ENCODE measurements at regions not wholly inside any gene's neighbourhood (a gene's known extent, or its start where the extent isn't known, plus 50 kb on each side); places are given as distances from the start of the nearest gene placed in this dataset.
A peak's percentile ranks its signal among the peaks of the same experiment; 100 is the strongest.

DNA sequence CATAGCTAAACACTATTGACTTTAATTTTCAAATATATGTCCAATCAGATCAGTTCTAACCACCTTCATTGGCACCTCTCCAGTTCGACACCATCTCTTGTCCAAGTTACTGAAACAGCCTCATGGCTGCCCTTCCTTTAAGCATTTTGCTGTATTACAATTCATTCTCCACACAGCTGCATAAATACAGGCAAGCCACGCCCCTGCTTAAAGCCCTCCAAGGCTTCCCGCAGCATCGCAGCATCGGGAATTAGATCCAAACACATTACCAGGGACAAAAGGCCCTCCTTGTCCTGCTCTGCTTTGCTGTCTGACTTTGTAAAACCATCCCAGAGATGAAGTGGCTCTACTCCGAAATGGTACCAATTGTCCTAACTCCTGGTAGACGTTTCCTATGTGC is 75.1 kb upstream of the RAI14 start:
- Histone ChIP-seq H2AFZ (ENCODE audit: low read depth, low read length) (no peak overlapping the region), H3K79me2 (ENCODE audit: control insufficient read depth, insufficient read depth, low read length) (no peaks in the 10 kb centered on the region), H4K20me1 (replicated peaks; ENCODE audit: control insufficient read depth, extremely low read depth, insufficient read depth, low read length) (no peaks in the 10 kb centered on the region), H3K27me3 (ENCODE audit: control insufficient read depth in 2 of 2, insufficient read depth in 2 of 2, low read length in 2 of 2) (no peaks in the 10 kb centered on the region), H3K4me2 (ENCODE audit: insufficient read depth, low read length) (no peak overlapping the region), H3K9ac (replicated peaks; ENCODE audit: extremely low read depth, insufficient read depth, low read length) (no peak overlapping the region), H3K36me3 (ENCODE audit: control insufficient read depth in 2 of 2, extremely low read depth in 1 of 2, insufficient read depth in 2 of 2, low read length in 2 of 2) (no peaks in the 10 kb centered on the region), H3K9me3 (replicated peaks; ENCODE audit: control insufficient read depth, insufficient read depth, low read length) (no peaks in the 10 kb centered on the region), H3K4me1 (ENCODE audit: control insufficient read depth, extremely low read depth, insufficient read depth, low read length) (peaks cover 37% of the 10 kb centered on the region), H3K27ac (ENCODE audit: insufficient read depth, low read depth, low read length) (no peak overlapping the region), H3K9me1 (replicated peaks; ENCODE audit: control insufficient read depth, extremely low read depth, insufficient read depth, low read length) (no peaks in the 10 kb centered on the region), H3K4me3 (replicated peaks in 1 of 3; ENCODE audit: insufficient read depth in 1 of 3, low read depth in 1 of 3, low read length in 3 of 3) (no peak overlapping the region)
- POLR2A ChIA-PET: no interaction called here
- FAIRE-seq: no peak
- CTCF ChIA-PET: no interaction called here
- dilution Hi-C loops (cut with MboI; ENCODE audit: extremely low pct_ligation_motif_present, low sequenced_read_pairs): no loop called here
- TF ChIP-seq MYC (IDR thresholded peaks at IDR 0.05; ENCODE audit: low read depth, low read length): no peak
- no peak for TF ChIP-seq EZH2 (IDR thresholded peaks at IDR 0.05; ENCODE audit: borderline replicate concordance, low read depth, low read length, severe bottlenecking)
- TF ChIP-seq FOS (IDR thresholded peaks at IDR 0.05; ENCODE audit: borderline replicate concordance, insufficient read depth, low read length): no peak
- no peak for TF ChIP-seq GATA2 (IDR thresholded peaks at IDR 0.05; ENCODE audit: insufficient read depth, insufficient read length, low read depth, low read length)
- TF ChIP-seq POLR2AphosphoS5 (IDR thresholded peaks at IDR 0.05; ENCODE audit: insufficient read depth, low read depth, low read length): no peak
- TF ChIP-seq, protein P1, sequence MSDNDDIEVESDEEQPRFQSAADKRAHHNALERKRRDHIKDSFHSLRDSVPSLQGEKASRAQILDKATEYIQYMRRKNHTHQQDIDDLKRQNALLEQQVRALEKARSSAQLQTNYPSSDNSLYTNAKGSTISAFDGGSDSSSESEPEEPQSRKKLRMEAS (IDR thresholded peaks at IDR 0.05; ENCODE audit: insufficient read depth, insufficient read length): no peak
- TF ChIP-seq POLR2A (IDR thresholded peaks at IDR 0.05; ENCODE audit: low read depth, low read length): no peak
- TF ChIP-seq JUN (IDR thresholded peaks at IDR 0.05; ENCODE audit: borderline replicate concordance, insufficient read depth, insufficient read length, low read depth): no peak
- TF ChIP-seq, protein P2, sequence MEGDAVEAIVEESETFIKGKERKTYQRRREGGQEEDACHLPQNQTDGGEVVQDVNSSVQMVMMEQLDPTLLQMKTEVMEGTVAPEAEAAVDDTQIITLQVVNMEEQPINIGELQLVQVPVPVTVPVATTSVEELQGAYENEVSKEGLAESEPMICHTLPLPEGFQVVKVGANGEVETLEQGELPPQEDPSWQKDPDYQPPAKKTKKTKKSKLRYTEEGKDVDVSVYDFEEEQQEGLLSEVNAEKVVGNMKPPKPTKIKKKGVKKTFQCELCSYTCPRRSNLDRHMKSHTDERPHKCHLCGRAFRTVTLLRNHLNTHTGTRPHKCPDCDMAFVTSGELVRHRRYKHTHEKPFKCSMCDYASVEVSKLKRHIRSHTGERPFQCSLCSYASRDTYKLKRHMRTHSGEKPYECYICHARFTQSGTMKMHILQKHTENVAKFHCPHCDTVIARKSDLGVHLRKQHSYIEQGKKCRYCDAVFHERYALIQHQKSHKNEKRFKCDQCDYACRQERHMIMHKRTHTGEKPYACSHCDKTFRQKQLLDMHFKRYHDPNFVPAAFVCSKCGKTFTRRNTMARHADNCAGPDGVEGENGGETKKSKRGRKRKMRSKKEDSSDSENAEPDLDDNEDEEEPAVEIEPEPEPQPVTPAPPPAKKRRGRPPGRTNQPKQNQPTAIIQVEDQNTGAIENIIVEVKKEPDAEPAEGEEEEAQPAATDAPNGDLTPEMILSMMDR (IDR thresholded peaks at IDR 0.05; ENCODE audit: extremely low read depth in 1 of 2, insufficient read depth in 1 of 2, low read depth in 1 of 2, low read length in 2 of 2): no peak
- no TSS peak for BruUV-seq (replicated peaks)
- intact Hi-C loops (cut with micrococcal nuclease): no loop called here
- DNase-seq (ENCODE audit: low read depth, low spot score): peak; percentile 38
